PC-9 (cell line): ENCODE measurements at regions not wholly inside any gene's neighbourhood (a gene's known extent, or its start where the extent isn't known, plus 50 kb on each side); places are given as distances from the start of the nearest gene placed in this dataset.

Experiments
- BruUV-seq: library from RNA; stranded (reverse); fragments of 400-500 nt; replicated peaks from 2 replicates; lab custom pipeline; 2021; lab: Mats Ljungman, UMichigan
- CTCF ChIA-PET: fragments of 300-600 bp; sonication (Branson Sonifier 250); formaldehyde crosslinking; loops from one replicate; lab custom pipeline; 2022; ENCODE audit warnings: antibody characterized with exemption; lab: Charles Lee
- POLR2A ChIA-PET: fragments of 300-600 bp; sonication (Branson Sonifier 250); formaldehyde crosslinking; loops from one replicate; lab custom pipeline; 2022; ENCODE audit warnings: antibody characterized with exemption; ENCODE audit not compliant: unreplicated experiment; lab: Charles Lee
- DNase-seq, 2 experiments: peaks; one replicate each; pipeline versions ENCODE4 v3.0.0 to v3.0.0-alpha.2; 2015 to 2022; ENCODE audit warnings: mixed read lengths in 1 of 2
- H2AFZ ChIP-seq: fragments of 200-600 bp; sonication (generic); 2 replicates; pipeline ENCODE4 v1.8.1; 2017; ENCODE audit warnings: antibody characterized with exemption
- H3F3A ChIP-seq: fragments of 200-600 bp; sonication (generic); 2 replicates; pipeline ENCODE4 v1.8.1; 2017; ENCODE audit warnings: antibody characterized with exemption, mild to moderate bottlenecking, low read depth; ENCODE audit not compliant: insufficient read depth
- H3K27ac ChIP-seq: fragments of 200-600 bp; sonication (generic); 2 replicates; pipeline ENCODE4 v1.6.1; 2016; ENCODE audit warnings: mixed run types
- H3K27me3 ChIP-seq: fragments of 200-600 bp; sonication (generic); 2 replicates; pipeline ENCODE4 v1.6.1; 2016; ENCODE audit warnings: low read depth, mixed run types; ENCODE audit not compliant: insufficient read depth
- H3K36me3 ChIP-seq: fragments of 200-600 bp; sonication (generic); 2 replicates; pipeline ENCODE4 v1.6.1; 2016; ENCODE audit warnings: low read depth, mixed run types
- H3K4me1 ChIP-seq: fragments of 200-600 bp; sonication (generic); replicated peaks from 2 replicates; pipeline ENCODE4 v1.6.1; 2016; ENCODE audit warnings: mixed run types; ENCODE audit not compliant: insufficient read depth
- H3K4me2 ChIP-seq: fragments of 200-600 bp; sonication (generic); 2 replicates; pipeline ENCODE4 v1.6.1; 2017; ENCODE audit warnings: mixed run types
- H3K4me3 ChIP-seq: fragments of 200-600 bp; sonication (generic); 2 replicates; pipeline ENCODE4 v1.6.1; 2016; ENCODE audit warnings: mixed run types
- H3K79me2 ChIP-seq: fragments of 200-600 bp; sonication (generic); 2 replicates; pipeline ENCODE4 v1.6.1; 2017; ENCODE audit warnings: low read depth, mixed run types
- H3K9me2 ChIP-seq: fragments of 200-600 bp; sonication (generic); 2 replicates; pipeline ENCODE4 v1.8.1; 2017; ENCODE audit warnings: mild to moderate bottlenecking; ENCODE audit not compliant: insufficient read depth
- H3K9me3 ChIP-seq: fragments of 200-600 bp; sonication (generic); 2 replicates; pipeline ENCODE4 v1.8.1; 2016; ENCODE audit warnings: low read depth; ENCODE audit not compliant: insufficient read depth
- H4K20me1 ChIP-seq: fragments of 200-600 bp; sonication (generic); 2 replicates; pipeline ENCODE4 v1.8.1; 2017; ENCODE audit not compliant: insufficient read depth
- CTCF ChIP-seq: fragments of 200-600 bp; sonication (generic); conservative IDR thresholded peaks from 2 replicates; pipeline ENCODE4 v1.6.1; 2017; ENCODE audit warnings: mixed run types, antibody characterized with exemption, mild to moderate bottlenecking, moderate library complexity
- EZH2 ChIP-seq: fragments of 200-600 bp; sonication (generic); IDR thresholded peaks from 2 replicates; pipeline ENCODE4 v1.8.0; 2017; ENCODE audit warnings: antibody characterized with exemption, low read depth
- intact Hi-C: fragments of 100-400 bp; cut with micrococcal nuclease; formaldehyde crosslinking; loops from one replicate; pipeline ENCODE4 v1.10.0; 2022; ENCODE audit not compliant: unreplicated experiment

GRCh38 chr22:27206374-27207133 lies 549.2 kb downstream of the MIAT start:
- H3K9me2 ChIP-seq, result no peaks in the 10 kb centered on the region
- DNase-seq, result no peak
- H4K20me1 ChIP-seq, result no peaks in the 10 kb centered on the region
- no peaks in the 10 kb centered on the region for H3K9me3 ChIP-seq
- no peak overlapping the region for H3K27ac ChIP-seq
- peaks cover 10% of the 10 kb centered on the region for H3F3A ChIP-seq
- no peaks in the 10 kb centered on the region for H3K27me3 ChIP-seq
- intact Hi-C loops, result no loop called here
- H3K36me3 ChIP-seq, result no peaks in the 10 kb centered on the region
- ChIA-PET POLR2A (no interaction called here), CTCF (no interaction called here)
- no peak overlapping the region for H3K4me3 ChIP-seq
- no TSS peak for BruUV-seq
- H3K4me1 ChIP-seq, result peaks cover 30% of the 10 kb centered on the region
- TF ChIP-seq CTCF (no peak), EZH2 (no peak)
- H2AFZ ChIP-seq, result no peak overlapping the region
- no peaks in the 10 kb centered on the region for H3K79me2 ChIP-seq
- H3K4me2 ChIP-seq, result no peak overlapping the region

GRCh38 chr22:27207266-27207665 lies 549.9 kb downstream of the MIAT start:
- BruUV-seq, result no TSS peak
- Histone ChIP-seq H3K79me2 (no peaks in the 10 kb centered on the region), H3K27ac (no peak overlapping the region), H2AFZ (no peak overlapping the region), H3K36me3 (no peaks in the 10 kb centered on the region), H3K4me1 (peaks cover 23% of the 10 kb centered on the region), H4K20me1 (no peaks in the 10 kb centered on the region), H3F3A (peaks cover 3% of the 10 kb centered on the region; the same call in 1 of the 2 replicates), H3K4me2 (no peak overlapping the region), H3K4me3 (no peak overlapping the region), H3K9me2 (no peaks in the 10 kb centered on the region), H3K27me3 (no peaks in the 10 kb centered on the region), H3K9me3 (no peaks in the 10 kb centered on the region)
- intact Hi-C loops, result no loop called here
- CTCF ChIA-PET, result no interaction called here
- DNase-seq, result no peak
- POLR2A ChIA-PET, result interaction anchor here (0.7 kb wide), 1 partner anchor 113 kb away, joined by 3 read pairs; no protein-coding TSS in a partner anchor
- TF ChIP-seq CTCF (no peak), EZH2 (no peak)

DNA sequence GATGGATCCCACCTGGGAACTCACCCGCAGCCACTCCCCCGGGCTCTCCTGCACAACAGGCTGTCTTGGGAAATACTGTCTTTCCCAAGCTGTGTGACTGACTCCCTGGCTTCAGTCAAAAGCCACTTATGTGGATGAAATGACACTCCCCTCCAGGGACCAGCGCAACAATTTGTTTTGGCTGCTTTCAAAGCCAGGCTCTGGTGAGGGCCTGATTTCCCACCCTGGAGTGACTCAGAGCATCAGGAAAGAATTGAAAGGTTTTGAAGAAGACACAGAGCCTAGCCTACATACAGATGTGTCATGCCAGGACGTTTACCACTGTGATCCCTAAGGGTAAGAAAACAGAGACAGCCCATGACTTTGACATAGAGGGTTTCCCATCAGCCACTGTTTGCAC lies 550.5 kb downstream of the MIAT start:
- DNase-seq, result no peak
- H3K9me2 ChIP-seq, result no peaks in the 10 kb centered on the region
- intact Hi-C loops, result no loop called here
- H2AFZ ChIP-seq, result no peak overlapping the region
- TF ChIP-seq CTCF (no peak), EZH2 (no peak)
- no peaks in the 10 kb centered on the region for H3K27me3 ChIP-seq
- CTCF ChIA-PET, result no interaction called here
- POLR2A ChIA-PET, result interaction anchor here (0.7 kb wide), 1 partner anchor 113 kb away, joined by 3 read pairs; no protein-coding TSS in a partner anchor
- H3K27ac ChIP-seq, result no peak overlapping the region
- no peaks in the 10 kb centered on the region for H4K20me1 ChIP-seq
- no peaks in the 10 kb centered on the region for H3K36me3 ChIP-seq
- H3K9me3 ChIP-seq, result no peaks in the 10 kb centered on the region
- H3K4me1 ChIP-seq, result peaks cover 19% of the 10 kb centered on the region
- H3F3A ChIP-seq, result no peaks in the 10 kb centered on the region
- no peak overlapping the region for H3K4me2 ChIP-seq
- no peak overlapping the region for H3K4me3 ChIP-seq
- no peaks in the 10 kb centered on the region for H3K79me2 ChIP-seq
- BruUV-seq, result no TSS peak
